RWPE1 (cell line): ENCODE measurements at regions not wholly inside any gene's neighbourhood (a gene's known extent, or its start where the extent isn't known, plus 50 kb on each side); places are given as distances from the start of the nearest gene placed in this dataset.

Experiments
- CTCF ChIA-PET: fragments of 350-600 bp; sonication (Branson Sonifier 250); formaldehyde crosslinking; extraction: SDS; loops from one replicate; lab custom pipeline; 2021; lab: Yijun Ruan, JAX
- POLR2A ChIA-PET: fragments of 400-600 bp; formaldehyde crosslinking; extraction: SDS; loops from one replicate; lab custom pipeline; 2020; ENCODE audit warnings: antibody characterized with exemption; ENCODE audit not compliant: low non-redundant PET; lab: Yijun Ruan, JAX
- DNase-seq: peaks from one replicate; pipeline ENCODE4 v3.0.0; 2012; ENCODE audit warnings: low spot score
- H3K27ac ChIP-seq: fragments of 450-650 bp; 2 replicates; pipeline ENCODE4 v1.5.1; 2017
- TF ChIP-seq, protein P1 (sequence below): fragments of 450-650 bp; conservative IDR thresholded peaks from 2 replicates; pipeline ENCODE4 v1.5.1; 2017; ENCODE audit warnings: low read depth, mild to moderate bottlenecking

DNA sequence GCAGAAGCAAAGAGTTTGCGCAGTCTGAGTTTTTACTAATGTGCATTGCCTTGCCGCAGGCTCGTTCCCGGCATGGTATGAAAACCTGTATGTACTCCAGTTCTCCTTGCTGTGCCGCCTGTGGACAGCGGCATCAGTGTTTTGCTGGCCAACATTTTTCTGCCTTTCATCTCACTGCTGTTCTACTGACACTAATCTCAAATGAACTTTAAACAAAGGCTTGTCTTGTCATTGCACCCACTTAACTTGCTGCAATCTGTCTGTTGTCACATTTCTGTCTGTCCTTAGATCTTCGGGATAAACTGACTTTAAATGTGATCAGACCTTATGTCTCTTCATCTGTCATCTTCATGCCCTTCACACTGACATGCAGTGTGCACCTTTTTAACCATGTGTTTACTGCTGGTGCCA is 71.7 kb upstream of the ZNRF2 start:
- no peak for DNase-seq
- no peak overlapping the region for H3K27ac ChIP-seq
- ChIA-PET CTCF (no interaction called here), POLR2A (no interaction called here)
- TF ChIP-seq, protein P1, sequence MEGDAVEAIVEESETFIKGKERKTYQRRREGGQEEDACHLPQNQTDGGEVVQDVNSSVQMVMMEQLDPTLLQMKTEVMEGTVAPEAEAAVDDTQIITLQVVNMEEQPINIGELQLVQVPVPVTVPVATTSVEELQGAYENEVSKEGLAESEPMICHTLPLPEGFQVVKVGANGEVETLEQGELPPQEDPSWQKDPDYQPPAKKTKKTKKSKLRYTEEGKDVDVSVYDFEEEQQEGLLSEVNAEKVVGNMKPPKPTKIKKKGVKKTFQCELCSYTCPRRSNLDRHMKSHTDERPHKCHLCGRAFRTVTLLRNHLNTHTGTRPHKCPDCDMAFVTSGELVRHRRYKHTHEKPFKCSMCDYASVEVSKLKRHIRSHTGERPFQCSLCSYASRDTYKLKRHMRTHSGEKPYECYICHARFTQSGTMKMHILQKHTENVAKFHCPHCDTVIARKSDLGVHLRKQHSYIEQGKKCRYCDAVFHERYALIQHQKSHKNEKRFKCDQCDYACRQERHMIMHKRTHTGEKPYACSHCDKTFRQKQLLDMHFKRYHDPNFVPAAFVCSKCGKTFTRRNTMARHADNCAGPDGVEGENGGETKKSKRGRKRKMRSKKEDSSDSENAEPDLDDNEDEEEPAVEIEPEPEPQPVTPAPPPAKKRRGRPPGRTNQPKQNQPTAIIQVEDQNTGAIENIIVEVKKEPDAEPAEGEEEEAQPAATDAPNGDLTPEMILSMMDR: no peak

DNA sequence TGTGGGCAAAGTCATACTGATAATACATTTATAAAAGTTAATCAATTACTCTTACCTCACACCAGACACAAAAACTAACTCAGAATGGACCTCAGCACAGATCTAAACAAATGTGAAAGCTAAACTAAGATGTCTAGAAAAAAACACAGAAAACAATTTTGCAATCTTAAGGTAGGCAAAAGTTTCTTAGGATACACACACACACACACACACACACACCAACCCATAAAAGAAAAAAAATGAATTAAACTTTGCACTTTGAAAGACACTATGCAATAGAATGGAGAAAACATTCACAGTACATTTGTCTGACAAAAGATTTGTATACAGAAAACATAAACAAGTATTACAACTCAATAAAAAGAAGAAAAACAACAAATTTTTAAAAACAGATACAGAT is 70.8 kb upstream of the ZNRF2 start:
- TF ChIP-seq, protein P1: no peak
- DNase-seq: no peak
- POLR2A ChIA-PET: no interaction called here

GRCh38 chr7:30214651-30215137 is 69.7 kb upstream of the ZNRF2 start:
- DNase-seq: no peak
- ChIA-PET POLR2A (no interaction called here), CTCF (interaction anchor here (0.7 kb wide), 1 partner anchor 53 kb away, joined by 3 read pairs; no protein-coding TSS in a partner anchor)
- TF ChIP-seq, protein P1: no peak
- H3K27ac ChIP-seq: no peak overlapping the region

More for the DNA sequence above, 70.8 kb upstream of the ZNRF2 start:
- no peak overlapping the region for H3K27ac ChIP-seq
- CTCF ChIA-PET: interaction anchor here (0.6 kb wide), 1 partner anchor 278 kb away, joined by 3 read pairs; no protein-coding TSS in a partner anchor

- TF ChIP-seq, protein P1: no peak
- ChIA-PET POLR2A (no interaction called here), CTCF (no interaction called here)
- H3K27ac ChIP-seq: no peak overlapping the region
- no peak for DNase-seq
These were observed 62.6 kb upstream of the ZNRF2 start for GRCh38 chr7:30221764-30222163.

DNA sequence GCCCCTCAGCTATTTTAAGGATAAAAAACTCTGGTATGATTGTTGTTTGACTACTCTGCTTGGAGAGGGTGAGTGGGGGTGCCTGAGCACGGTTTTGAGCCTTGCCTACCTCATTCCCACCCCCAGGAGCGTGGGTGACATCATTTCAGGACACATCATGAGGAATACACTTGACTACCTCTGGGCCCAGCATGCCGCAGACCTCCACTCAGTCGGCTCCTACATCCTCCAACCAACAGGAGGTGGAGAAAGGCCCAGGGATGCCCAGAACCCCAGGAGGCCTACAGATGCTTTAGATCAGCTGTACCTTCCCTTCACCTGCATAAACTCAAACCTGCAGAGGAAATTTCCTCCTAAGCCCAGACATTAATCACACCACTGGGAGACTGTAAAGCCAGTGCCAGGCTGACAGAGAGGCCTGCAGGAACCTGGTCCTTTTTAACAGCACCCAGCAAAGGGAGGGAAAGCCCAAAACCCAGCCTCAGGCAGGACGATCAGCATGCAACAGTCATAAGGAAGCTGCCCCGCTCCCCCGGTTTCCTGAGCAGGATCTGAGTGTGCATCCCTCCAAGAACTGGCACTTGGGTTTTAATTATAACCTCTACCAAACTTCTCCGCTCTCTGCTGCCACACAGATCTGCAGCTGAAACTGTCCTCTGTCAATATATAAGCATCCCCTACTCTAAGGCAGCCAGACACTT is 61.7 kb upstream of the ZNRF2 start:
- POLR2A ChIA-PET: no interaction called here
- CTCF ChIA-PET: interaction anchor here (0.6 kb wide), 1 partner anchor 268 kb away, joined by 4 read pairs; no protein-coding TSS in a partner anchor
- TF ChIP-seq, protein P1: no peak
- H3K27ac ChIP-seq: no peak overlapping the region
- no peak for DNase-seq

DNA sequence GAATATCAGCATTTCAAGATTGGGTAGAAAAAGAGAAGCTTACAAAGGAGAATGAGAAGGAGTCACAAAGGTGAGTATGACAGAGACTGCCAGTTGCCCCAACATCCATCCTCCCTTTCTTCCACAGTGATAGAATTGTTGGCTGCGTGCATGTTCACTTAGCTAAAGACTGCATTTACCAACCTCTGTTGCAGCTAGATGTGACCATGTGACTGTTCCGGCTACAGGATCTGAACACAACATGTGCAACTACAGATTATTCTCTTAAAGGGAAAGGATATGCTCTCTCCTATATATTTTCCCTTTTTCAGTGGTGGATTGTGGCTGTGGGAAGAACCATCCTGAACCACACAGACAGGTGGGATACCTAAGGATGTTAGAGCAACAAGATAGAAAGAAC is 60.5 kb upstream of the ZNRF2 start:
- CTCF ChIA-PET: no interaction called here
- POLR2A ChIA-PET: no interaction called here
- TF ChIP-seq, protein P1: no peak
- no peak overlapping the region for H3K27ac ChIP-seq
- DNase-seq: no peak
